CD4-positive, CD25-positive, alpha-beta regulatory T cell (primary cell): ENCODE measurements at regions not wholly inside any gene's neighbourhood (a gene's known extent, or its start where the extent isn't known, plus 50 kb on each side); places are given as distances from the start of the nearest gene placed in this dataset.

Experiments
- ATAC-seq, 2 donors: fragments of 150-1000 bp; cut with Tn5 transposase; one replicate each; pipeline ENCODE4 v1.10.0; 2021; ENCODE audit warnings: low read depth in 2 of 2, moderate number of reproducible peaks in 2 of 2, moderate library complexity in 1 of 2
- DNase-seq, 3 donors: peaks; one replicate each; pipeline versions ENCODE4 v3.0.0 to v3.0.0-alpha.2; 2012 to 2022; ENCODE audit warnings: mixed read lengths in 1 of 3
- H3K27ac ChIP-seq: one replicate; pipeline ENCODE4 v1.7.0; 2013; ENCODE audit warnings: mild to moderate bottlenecking, low read length; ENCODE audit not compliant: insufficient read depth, poor library complexity, severe bottlenecking
- H3K27me3 ChIP-seq: one replicate; pipeline ENCODE4 v1.7.0; 2013; ENCODE audit warnings: low read length; ENCODE audit not compliant: control insufficient read depth, insufficient read depth
- H3K36me3 ChIP-seq: one replicate; pipeline ENCODE4 v1.7.0; 2013; ENCODE audit warnings: mild to moderate bottlenecking, low read length, moderate library complexity; ENCODE audit not compliant: control insufficient read depth, insufficient read depth
- H3K4me1 ChIP-seq: 2 replicates; pipeline ENCODE4 v1.7.0; 2013; ENCODE audit warnings: mild to moderate bottlenecking, low read length; ENCODE audit not compliant: insufficient read depth, control insufficient read depth, poor library complexity, severe bottlenecking
- H3K4me3 ChIP-seq: one replicate; pipeline ENCODE4 v1.7.0; 2013; ENCODE audit warnings: low read depth, mild to moderate bottlenecking, low read length, moderate library complexity
- H3K9me3 ChIP-seq, 2 experiments: 1 replicate in 1 of 2; 2 replicates in 1 of 2; pipeline ENCODE4 v1.7.0; 2013; ENCODE audit warnings: low read length in 2 of 2, mild to moderate bottlenecking in 1 of 2, moderate library complexity in 1 of 2; ENCODE audit not compliant: control insufficient read depth in 2 of 2
- H3K27ac Mint-ChIP-seq, 3 donors: one replicate each; pipeline ENCODE4 v1.8.0; 2020 to 2022; ENCODE audit warnings: mild to moderate bottlenecking in 3 of 3, mixed read lengths in 3 of 3, moderate library complexity in 2 of 3
- H3K27me3 Mint-ChIP-seq: one replicate; pipeline ENCODE4 v1.8.0; 2022; ENCODE audit warnings: mild to moderate bottlenecking, mixed read lengths
- H3K36me3 Mint-ChIP-seq: one replicate; pipeline ENCODE4 v1.8.0; 2020; ENCODE audit warnings: mixed read lengths
- H3K4me1 Mint-ChIP-seq, 4 donors: one replicate each; pipeline ENCODE4 v1.8.0; 2020 to 2022; ENCODE audit warnings: mixed read lengths in 4 of 4, mild to moderate bottlenecking in 1 of 4
- H3K4me3 Mint-ChIP-seq, 4 donors: one replicate each; pipeline ENCODE4 v1.8.0; 2020 to 2022; ENCODE audit warnings: mild to moderate bottlenecking in 4 of 4, mixed read lengths in 4 of 4, moderate library complexity in 3 of 4
- H3K9me3 Mint-ChIP-seq, 7 donors: one replicate each; pipeline ENCODE4 v1.8.0; 2020 to 2022; ENCODE audit warnings: mixed read lengths in 7 of 7, mild to moderate bottlenecking in 3 of 7, moderate library complexity in 2 of 7

GRCh38 chr21:45592208-45592619, 50.0 kb upstream of the SLC19A1 start:
- H3K27ac ChIP-seq = peak overlapping the region; percentile 78
- peak overlapping the region; percentile 26 for H3K4me3 ChIP-seq
- H3K4me1 ChIP-seq = peaks cover 26% of the 10 kb centered on the region
- Mint-ChIP-seq H3K27ac (peak overlapping the region in 1 of 3 donors; percentile 95), H3K4me3 (peak overlapping the region in 1 of 4 donors; percentile 12), H3K36me3 (peaks cover 3% of the 10 kb centered on the region), H3K4me1 (peaks cover 10 to 19% (median 14%) of the 10 kb centered on the region in 4 donors), H3K9me3 (peaks cover 0 to 8% (median 4%) of the 10 kb centered on the region in 7 donors), H3K27me3 (peaks cover 17% of the 10 kb centered on the region)
- no peaks in the 10 kb centered on the region for H3K36me3 ChIP-seq
- ATAC-seq (peak; percentile 89 to 91), DNase-seq (peak; percentile 53 to 97 (median 86))
- peaks cover 0 to 5% of the 10 kb centered on the region in 2 experiments for H3K9me3 ChIP-seq
- H3K27me3 ChIP-seq = peaks cover 8% of the 10 kb centered on the region

GRCh38 chr21:45592626-45593134, 50.4 kb upstream of the SLC19A1 start:
- Mint-ChIP-seq H3K27ac (peak overlapping the region in 1 of 3 donors; percentile 95), H3K27me3 (peaks cover 14% of the 10 kb centered on the region), H3K4me1 (peaks cover 10 to 21% (median 14%) of the 10 kb centered on the region in 4 donors), H3K9me3 (peaks cover 0 to 5% (median 2%) of the 10 kb centered on the region in 7 donors), H3K36me3 (peaks cover 3% of the 10 kb centered on the region), H3K4me3 (peak overlapping the region in 1 of 4 donors; percentile 12)
- H3K36me3 ChIP-seq = no peaks in the 10 kb centered on the region
- H3K27me3 ChIP-seq = peaks cover 7% of the 10 kb centered on the region
- ATAC-seq = no peak
- DNase-seq = no peak
- H3K27ac ChIP-seq = peak overlapping the region; percentile 78
- H3K9me3 ChIP-seq = peaks cover 0 to under 1% of the 10 kb centered on the region in 2 experiments
- peaks cover 26% of the 10 kb centered on the region for H3K4me1 ChIP-seq
- peak overlapping the region; percentile 26 for H3K4me3 ChIP-seq

- Histone ChIP-seq H3K4me1 (peaks cover 26% of the 10 kb centered on the region), H3K27me3 (peaks cover 2% of the 10 kb centered on the region), H3K9me3 (no peaks in the 10 kb centered on the region), H3K27ac (peak overlapping the region; percentile 78), H3K4me3 (no peak overlapping the region), H3K36me3 (no peaks in the 10 kb centered on the region)
- Mint-ChIP-seq H3K4me3 (peak overlapping the region in 1 of 4 donors; percentile 26), H3K9me3 (peaks cover 0 to 2% (median 0%) of the 10 kb centered on the region in 7 donors), H3K4me1 (peaks cover 10 to 21% (median 14%) of the 10 kb centered on the region in 4 donors), H3K36me3 (peaks cover 3% of the 10 kb centered on the region), H3K27ac (peak overlapping the region in 2 of 3 donors; percentile 85 to 95), H3K27me3 (peaks cover 7% of the 10 kb centered on the region)
- DNase-seq (no peak), ATAC-seq (no peak)
Measured at GRCh38 chr21:45593162-45594022, 50.1 kb upstream of the PCBP3 start.
